T-helper 2 cell treated with Interferon-gamma antibody and Interleukin-4, amounts not matched to agents 100 ng/mL and 5 ng/mL, for 36 hours (primary cell): ENCODE measurements at regions not wholly inside any gene's neighbourhood (a gene's known extent, or its start where the extent isn't known, plus 50 kb on each side); places are given as distances from the start of the nearest gene placed in this dataset.
"Not testable (repeated sequence)": the region's sequence is repeated elsewhere in the genome, so short reads cannot be mapped to it uniquely, and the experiment has no call there.

Experiments
- intact Hi-C: fragments of 100-400 bp; cut with micrococcal nuclease; formaldehyde crosslinking; loops from one replicate; pipeline ENCODE4 v1.15.1; 2023

- intact Hi-C loops: no loop called here
These were observed 822.9 kb downstream of the RAPGEF2 start for GRCh38 chr4:159925770-159926169.

- intact Hi-C loops: no loop called here
These were observed 824.0 kb downstream of the RAPGEF2 start for GRCh38 chr4:159926871-159927270.

GRCh38 chr4:159927781-159928180 lies 824.9 kb downstream of the RAPGEF2 start:
- intact Hi-C loops: no loop called here

- intact Hi-C loops: not testable (repeated sequence)
These were observed 831.7 kb downstream of the RAPGEF2 start for GRCh38 chr4:159934602-159935001.

- intact Hi-C loops: no loop called here
These were observed 834.7 kb downstream of the RAPGEF2 start for GRCh38 chr4:159937595-159937994.

- intact Hi-C loops: not testable (repeated sequence)
These were observed 836.8 kb downstream of the RAPGEF2 start for GRCh38 chr4:159939681-159940080.

GRCh38 chr4:159941076-159941475 lies 838.2 kb downstream of the RAPGEF2 start:
- intact Hi-C loops: no loop called here

GRCh38 chr4:159944477-159944876 lies 841.6 kb downstream of the RAPGEF2 start:
- intact Hi-C loops: no loop called here

- intact Hi-C loops: loop anchor here (5.0 kb wide), 1 partner anchor 460 kb away; no protein-coding TSS in a partner anchor
These were observed 844.2 kb downstream of the RAPGEF2 start for GRCh38 chr4:159946983-159947615.

- intact Hi-C loops: no loop called here
These were observed 847.8 kb downstream of the RAPGEF2 start for GRCh38 chr4:159950707-159951106.

- intact Hi-C loops: no loop called here
These were observed 863.9 kb downstream of the RAPGEF2 start for GRCh38 chr4:159966746-159967145.

- intact Hi-C loops: not testable (repeated sequence)
These were observed 874.1 kb downstream of the RAPGEF2 start for GRCh38 chr4:159976871-159977482.

GRCh38 chr4:159977907-159978617 lies 875.2 kb downstream of the RAPGEF2 start:
- intact Hi-C loops: no loop called here

- intact Hi-C loops: no loop called here
These were observed 876.5 kb downstream of the RAPGEF2 start for GRCh38 chr4:159979351-159979750.

- intact Hi-C loops: no loop called here
These were observed 877.1 kb downstream of the RAPGEF2 start for GRCh38 chr4:159979953-159980352.

- intact Hi-C loops: no loop called here
These were observed 878.1 kb downstream of the RAPGEF2 start for GRCh38 chr4:159980826-159981468.

GRCh38 chr4:159981469-159981856 lies 878.6 kb downstream of the RAPGEF2 start:
- intact Hi-C loops: no loop called here

GRCh38 chr4:159983082-159983481 lies 880.2 kb downstream of the RAPGEF2 start:
- intact Hi-C loops: no loop called here

- intact Hi-C loops: no loop called here
These were observed 907.0 kb downstream of the RAPGEF2 start for GRCh38 chr4:160009656-160010493.

GRCh38 chr4:160019936-160020335 lies 917.1 kb downstream of the RAPGEF2 start:
- intact Hi-C loops: no loop called here

- intact Hi-C loops: no loop called here
These were observed 917.9 kb downstream of the RAPGEF2 start for GRCh38 chr4:160020804-160021203.
